HepG2 (cell line): ENCODE measurements at regions not wholly inside any gene's neighbourhood (a gene's known extent, or its start where the extent isn't known, plus 50 kb on each side); places are given as distances from the start of the nearest gene placed in this dataset.

Experiments
- CENPT ChIP-seq: sonication (generic); formaldehyde crosslinking; IDR thresholded peaks from 2 replicates; pipeline ENCODE4 v1.8.0; 2022; ENCODE audit warnings: low read depth, mild to moderate bottlenecking, moderate library complexity, missing genetic modification reagents
- EZH2 ChIP-seq: conservative IDR thresholded peaks from 2 replicates; pipeline ENCODE4 v1.6.1; 2012; ENCODE audit warnings: mild to moderate bottlenecking, low read depth, low read length, moderate library complexity
- HMG20B ChIP-seq: conservative IDR thresholded peaks from 2 replicates; pipeline ENCODE4 v1.6.1; 2016; ENCODE audit warnings: missing genetic modification reagents, missing compliant biosample characterization
- KLF16 ChIP-seq, 2 experiments: sonication (generic) in 1 of 2; formaldehyde crosslinking in 1 of 2; IDR thresholded peaks; 2 replicates each; pipeline versions ENCODE4 v1.6.1 to v1.8.0; 2016 to 2023; ENCODE audit warnings: missing genetic modification reagents in 2 of 2, missing compliant biosample characterization in 1 of 2
- NFE2L2 ChIP-seq: fragments of 150-350 bp; IDR thresholded peaks from 2 replicates; pipeline ENCODE4 v1.6.1; 2014; ENCODE audit warnings: low read length
- NR2C2 ChIP-seq: sonication (generic); formaldehyde crosslinking; IDR thresholded peaks from 2 replicates; pipeline ENCODE4 v1.4.0; 2020; ENCODE audit warnings: missing genetic modification reagents, mild to moderate bottlenecking, moderate library complexity, borderline replicate concordance
- SMARCE1 ChIP-seq: fragments of 450-650 bp; IDR thresholded peaks from 2 replicates; pipeline ENCODE4 v1.6.1; 2017; ENCODE audit warnings: borderline replicate concordance
- SRF ChIP-seq: IDR thresholded peaks from 2 replicates; pipeline ENCODE4 v1.6.1; 2011; ENCODE audit warnings: mild to moderate bottlenecking, low read depth, low read length, moderate library complexity
- TAF1 ChIP-seq: sonication (generic); formaldehyde crosslinking; IDR thresholded peaks from 2 replicates; pipeline ENCODE4 v1.4.0; 2020; ENCODE audit warnings: missing genetic modification reagents
- TBX3 ChIP-seq: fragments of 450-650 bp; IDR thresholded peaks from 2 replicates; pipeline ENCODE4 v1.6.1; 2017; ENCODE audit warnings: antibody characterized with exemption, mild to moderate bottlenecking, inconsistent platforms, borderline replicate concordance
- ZBTB26 ChIP-seq: IDR thresholded peaks from 2 replicates; pipeline ENCODE4 v1.6.1; 2016; ENCODE audit warnings: missing compliant biosample characterization, missing genetic modification reagents, borderline replicate concordance
- ZNF274 ChIP-seq: sonication (generic); formaldehyde crosslinking; IDR thresholded peaks from 2 replicates; pipeline ENCODE4 v1.5.1; 2020; ENCODE audit warnings: mild to moderate bottlenecking, missing genetic modification reagents

GRCh38 chr2:147366279-147366678 is 478.6 kb upstream of the ACVR2A start:
- TF ChIP-seq NR2C2 (CRISPR knock-in tag) = no peak
- no peak for TF ChIP-seq ZBTB26
- TF ChIP-seq SMARCE1 = no peak
- TF ChIP-seq CENPT = no peak
- no peak for TF ChIP-seq TBX3
- no peak for TF ChIP-seq SRF
- no peak for TF ChIP-seq HMG20B
- no peak for TF ChIP-seq EZH2
- TF ChIP-seq TAF1 (CRISPR knock-in tag) = no peak
- TF ChIP-seq ZNF274 = no peak
- no peak for TF ChIP-seq NFE2L2
- no peak for TF ChIP-seq KLF16 (CRISPR knock-in tag; IDR thresholded peaks at IDR 0.05)
